ENCODE measurements at regions not wholly inside any gene's neighbourhood (a gene's known extent, or its start where the extent isn't known, plus 50 kb on each side); places are given as distances from the start of the nearest gene placed in this dataset.
"Not testable (repeated sequence)": the region's sequence is repeated elsewhere in the genome, so short reads cannot be mapped to it uniquely, and the experiment has no call there.

DNA sequence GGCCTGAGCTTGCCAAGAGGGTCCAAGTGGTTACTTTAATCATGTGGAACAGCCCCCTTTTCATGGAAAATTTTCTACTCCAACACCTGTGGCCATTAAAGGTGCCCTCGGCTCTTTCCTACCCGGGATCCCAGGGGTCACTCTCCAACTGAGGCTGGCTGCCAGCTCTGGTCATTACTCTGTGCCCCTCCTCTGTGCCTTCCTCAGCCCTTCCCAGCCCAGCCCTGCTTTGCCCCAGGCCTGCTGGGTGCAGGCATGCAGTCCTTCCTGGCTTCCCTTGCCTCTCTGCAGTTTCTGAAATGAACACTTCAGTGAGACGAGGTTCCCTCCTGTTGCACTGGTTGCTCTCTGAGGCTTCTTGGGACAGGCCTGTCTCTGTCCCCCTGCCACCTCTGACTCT is 951.1 kb upstream of the ZNF722 start:
- Histone ChIP-seq H4K20me1 (ENCODE audit: insufficient read depth, low read length, poor library complexity, severe bottlenecking) (no peaks in the 10 kb centered on the region), H3F3A (ENCODE audit: low read depth) (no peaks in the 10 kb centered on the region), H3K9me3 (ENCODE audit: insufficient read depth, low read depth, low read length) (peaks cover 10% of the 10 kb centered on the region; the same call in 1 of the 2 replicates), H3K4me3 (ENCODE audit: low read length, poor library complexity, severe bottlenecking) (no peak overlapping the region), H3K9me2 (replicated peaks; ENCODE audit: low read depth, low read length) (no peaks in the 10 kb centered on the region), H3K4me1 (ENCODE audit: insufficient read depth, low read length, poor library complexity, severe bottlenecking) (no peaks in the 10 kb centered on the region), H3K27me3 (ENCODE audit: insufficient read depth, low read length, poor library complexity, severe bottlenecking) (no peaks in the 10 kb centered on the region), H3K36me3 (ENCODE audit: insufficient read depth, low read length) (no peaks in the 10 kb centered on the region), H3K4me2 (ENCODE audit: low read depth, low read length, poor library complexity, severe bottlenecking) (no peak overlapping the region), H2AFZ (ENCODE audit: low read length) (no peak overlapping the region), H3K79me2 (ENCODE audit: insufficient read depth, low read length) (no peaks in the 10 kb centered on the region), H3K9ac (ENCODE audit: low read depth, low read length, poor library complexity, severe bottlenecking) (no peak overlapping the region)
- TF ChIP-seq, protein P1, sequence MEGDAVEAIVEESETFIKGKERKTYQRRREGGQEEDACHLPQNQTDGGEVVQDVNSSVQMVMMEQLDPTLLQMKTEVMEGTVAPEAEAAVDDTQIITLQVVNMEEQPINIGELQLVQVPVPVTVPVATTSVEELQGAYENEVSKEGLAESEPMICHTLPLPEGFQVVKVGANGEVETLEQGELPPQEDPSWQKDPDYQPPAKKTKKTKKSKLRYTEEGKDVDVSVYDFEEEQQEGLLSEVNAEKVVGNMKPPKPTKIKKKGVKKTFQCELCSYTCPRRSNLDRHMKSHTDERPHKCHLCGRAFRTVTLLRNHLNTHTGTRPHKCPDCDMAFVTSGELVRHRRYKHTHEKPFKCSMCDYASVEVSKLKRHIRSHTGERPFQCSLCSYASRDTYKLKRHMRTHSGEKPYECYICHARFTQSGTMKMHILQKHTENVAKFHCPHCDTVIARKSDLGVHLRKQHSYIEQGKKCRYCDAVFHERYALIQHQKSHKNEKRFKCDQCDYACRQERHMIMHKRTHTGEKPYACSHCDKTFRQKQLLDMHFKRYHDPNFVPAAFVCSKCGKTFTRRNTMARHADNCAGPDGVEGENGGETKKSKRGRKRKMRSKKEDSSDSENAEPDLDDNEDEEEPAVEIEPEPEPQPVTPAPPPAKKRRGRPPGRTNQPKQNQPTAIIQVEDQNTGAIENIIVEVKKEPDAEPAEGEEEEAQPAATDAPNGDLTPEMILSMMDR (conservative IDR thresholded peaks at IDR 0.05; ENCODE audit: low read length) = no peak
- no peak for TF ChIP-seq EZH2phosphoT487 (IDR thresholded peaks at IDR 0.05; ENCODE audit: borderline replicate concordance)

DNA sequence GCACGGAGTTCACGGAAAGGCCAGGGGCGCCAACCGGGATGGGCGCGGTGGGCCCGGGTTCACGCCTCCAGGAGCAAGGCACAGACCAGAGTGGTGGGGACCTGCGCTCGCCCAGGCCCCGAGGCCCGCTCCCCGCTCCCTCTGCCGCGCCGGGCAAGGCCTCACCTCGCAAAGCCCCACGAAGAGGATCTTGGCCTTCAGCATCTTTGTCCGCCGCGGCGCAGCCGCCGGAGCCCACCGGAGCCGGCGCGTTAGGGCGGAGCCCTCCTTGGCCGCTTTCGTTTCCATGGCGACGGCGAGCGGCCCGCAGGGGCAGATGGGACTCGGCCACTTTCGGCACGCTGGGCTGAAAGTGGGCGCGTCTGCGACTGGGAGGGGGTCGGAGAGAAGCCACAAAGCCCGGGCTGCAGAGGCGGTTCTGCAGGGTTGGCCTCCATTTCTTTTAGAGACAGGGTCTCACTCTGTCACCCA is 944.4 kb upstream of the ZNF722 start:
- Histone ChIP-seq H3K36me3 (ENCODE audit: insufficient read depth, low read length) (no peaks in the 10 kb centered on the region), H3F3A (ENCODE audit: low read depth) (no peaks in the 10 kb centered on the region), H3K79me2 (ENCODE audit: insufficient read depth, low read length) (no peaks in the 10 kb centered on the region), H3K9me2 (replicated peaks; ENCODE audit: low read depth, low read length) (no peaks in the 10 kb centered on the region), H3K27me3 (ENCODE audit: insufficient read depth, low read length, poor library complexity, severe bottlenecking) (no peaks in the 10 kb centered on the region), H3K4me2 (ENCODE audit: low read depth, low read length, poor library complexity, severe bottlenecking) (no peak overlapping the region), H3K9me3 (ENCODE audit: insufficient read depth, low read depth, low read length) (no peaks in the 10 kb centered on the region; the same call in 1 of the 2 replicates), H2AFZ (ENCODE audit: low read length) (no peak overlapping the region), H3K9ac (ENCODE audit: low read depth, low read length, poor library complexity, severe bottlenecking) (no peak overlapping the region), H3K4me1 (ENCODE audit: insufficient read depth, low read length, poor library complexity, severe bottlenecking) (no peaks in the 10 kb centered on the region), H4K20me1 (ENCODE audit: insufficient read depth, low read length, poor library complexity, severe bottlenecking) (no peaks in the 10 kb centered on the region), H3K4me3 (ENCODE audit: low read length, poor library complexity, severe bottlenecking) (no peak overlapping the region)
- TF ChIP-seq EZH2phosphoT487 (IDR thresholded peaks at IDR 0.05; ENCODE audit: borderline replicate concordance) = no peak
- TF ChIP-seq, protein P1 (conservative IDR thresholded peaks at IDR 0.05; ENCODE audit: low read length) = no peak

DNA sequence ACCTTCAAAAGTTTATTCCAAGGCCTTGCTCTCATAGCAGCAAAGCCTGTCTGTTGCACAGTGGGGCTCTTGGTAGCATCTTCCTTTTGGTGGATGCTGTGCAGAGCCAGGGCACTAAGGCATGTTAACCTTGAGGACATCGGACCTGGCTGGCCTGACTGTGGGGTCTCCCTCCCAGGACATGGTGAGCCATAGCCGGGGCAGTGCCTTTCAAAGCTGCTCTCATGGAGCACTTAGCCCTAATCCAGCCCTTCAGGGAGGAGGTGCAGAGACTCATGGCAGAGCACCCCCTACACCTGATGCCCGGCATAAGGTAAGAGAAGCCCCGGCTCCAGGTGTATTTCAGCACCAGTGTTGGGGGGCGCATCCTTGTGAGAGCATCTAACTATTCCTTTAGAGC is 941.4 kb upstream of the ZNF722 start:
- Histone ChIP-seq H4K20me1 (ENCODE audit: insufficient read depth, low read length, poor library complexity, severe bottlenecking) (no peaks in the 10 kb centered on the region), H3K79me2 (ENCODE audit: insufficient read depth, low read length) (no peaks in the 10 kb centered on the region), H3K9me2 (replicated peaks; ENCODE audit: low read depth, low read length) (no peaks in the 10 kb centered on the region), H3K4me2 (ENCODE audit: low read depth, low read length, poor library complexity, severe bottlenecking) (no peak overlapping the region), H3K9me3 (ENCODE audit: insufficient read depth, low read depth, low read length) (no peaks in the 10 kb centered on the region), H3K9ac (ENCODE audit: low read depth, low read length, poor library complexity, severe bottlenecking) (no peak overlapping the region), H3K36me3 (ENCODE audit: insufficient read depth, low read length) (no peaks in the 10 kb centered on the region), H3K4me3 (ENCODE audit: low read length, poor library complexity, severe bottlenecking) (no peak overlapping the region), H3K27me3 (ENCODE audit: insufficient read depth, low read length, poor library complexity, severe bottlenecking) (no peaks in the 10 kb centered on the region), H3K4me1 (ENCODE audit: insufficient read depth, low read length, poor library complexity, severe bottlenecking) (no peaks in the 10 kb centered on the region), H2AFZ (ENCODE audit: low read length) (no peak overlapping the region), H3F3A (ENCODE audit: low read depth) (no peaks in the 10 kb centered on the region)
- TF ChIP-seq EZH2phosphoT487 (IDR thresholded peaks at IDR 0.05; ENCODE audit: borderline replicate concordance) = no peak
- TF ChIP-seq, protein P1 (conservative IDR thresholded peaks at IDR 0.05; ENCODE audit: low read length) = no peak

DNA sequence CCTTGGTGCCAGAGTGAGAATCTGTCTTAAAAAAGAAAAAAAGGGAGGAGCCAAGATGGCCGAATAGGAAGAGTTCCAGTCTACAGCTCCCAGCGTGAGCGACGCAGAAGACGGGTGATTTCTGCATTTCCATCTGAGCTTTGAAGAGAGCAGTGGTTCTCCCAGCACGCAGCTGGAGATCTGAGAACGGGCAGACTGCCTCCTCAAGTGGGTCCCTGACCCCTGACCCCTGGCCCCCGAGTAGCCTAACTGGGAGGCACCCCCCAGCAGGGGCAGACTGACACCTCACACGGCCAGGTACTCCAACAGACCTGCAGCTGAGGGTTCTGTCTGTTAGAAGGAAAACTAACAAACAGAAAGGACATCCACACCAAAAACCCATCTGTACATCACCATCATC is 937.9 kb upstream of the ZNF722 start:
- not testable (repeated sequence) for H3K9me2 ChIP-seq (replicated peaks; ENCODE audit: low read depth, low read length); H4K20me1 ChIP-seq (ENCODE audit: insufficient read depth, low read length, poor library complexity, severe bottlenecking); H3K4me2 ChIP-seq (ENCODE audit: low read depth, low read length, poor library complexity, severe bottlenecking); H3F3A ChIP-seq (ENCODE audit: low read depth); H3K4me3 ChIP-seq (ENCODE audit: low read length, poor library complexity, severe bottlenecking); H2AFZ ChIP-seq (ENCODE audit: low read length); H3K79me2 ChIP-seq (ENCODE audit: insufficient read depth, low read length); H3K9me3 ChIP-seq (ENCODE audit: insufficient read depth, low read depth, low read length); H3K9ac ChIP-seq (ENCODE audit: low read depth, low read length, poor library complexity, severe bottlenecking); H3K27me3 ChIP-seq (ENCODE audit: insufficient read depth, low read length, poor library complexity, severe bottlenecking); H3K36me3 ChIP-seq (ENCODE audit: insufficient read depth, low read length); H3K4me1 ChIP-seq (ENCODE audit: insufficient read depth, low read length, poor library complexity, severe bottlenecking)

Measured in Loucy (cell line).